HG03175 (cell line): ENCODE measurements at regions not wholly inside any gene's neighbourhood (a gene's known extent, or its start where the extent isn't known, plus 50 kb on each side); places are given as distances from the start of the nearest gene placed in this dataset.
"Not testable (repeated sequence)": the region's sequence is repeated elsewhere in the genome, so short reads cannot be mapped to it uniquely, and the experiment has no call there.

Experiments used
- ATAC-seq: cut with Tn5 transposase; IDR thresholded peaks from one replicate; pipeline ENCODE4 v1.9.1; 2021; ENCODE audit warnings: mild to moderate bottlenecking, moderate library complexity; ENCODE audit not compliant: unreplicated experiment

DNA sequence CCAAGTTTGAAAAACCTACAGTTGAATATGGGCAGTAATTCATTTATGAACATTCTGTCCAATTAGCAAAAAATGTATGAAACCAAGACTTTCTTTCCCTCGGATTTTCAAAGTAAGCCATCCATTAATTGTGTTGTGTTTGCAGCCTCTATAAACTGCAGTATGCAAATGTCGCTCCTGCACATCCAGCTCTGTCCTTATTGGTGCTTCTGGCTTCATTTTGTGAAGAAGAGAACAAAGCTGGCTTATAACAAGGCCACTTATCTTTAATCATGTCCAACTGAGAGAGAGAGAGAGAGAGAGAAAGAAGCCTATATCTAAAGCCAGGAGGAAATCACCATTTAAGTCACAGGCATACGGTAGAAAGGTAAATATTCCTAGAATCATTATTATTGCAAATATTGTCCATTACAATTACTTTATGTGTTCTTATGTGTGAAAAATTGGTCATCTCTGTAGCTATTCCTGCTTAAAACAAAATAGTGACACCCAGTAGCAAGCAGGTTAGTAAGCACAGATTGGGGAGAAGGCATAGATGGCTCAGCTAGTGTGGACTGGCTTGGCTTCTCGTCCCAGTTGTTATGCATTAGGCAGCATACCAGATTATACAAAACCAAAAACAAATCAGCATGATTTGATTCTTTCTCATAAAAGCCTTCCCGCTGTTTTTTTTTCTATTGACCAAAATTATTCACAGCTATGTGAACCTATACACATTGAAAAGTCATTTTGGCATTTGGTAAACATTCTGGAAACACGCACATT, 726.4 kb upstream of the SOX11 start:
- no peak for ATAC-seq

DNA sequence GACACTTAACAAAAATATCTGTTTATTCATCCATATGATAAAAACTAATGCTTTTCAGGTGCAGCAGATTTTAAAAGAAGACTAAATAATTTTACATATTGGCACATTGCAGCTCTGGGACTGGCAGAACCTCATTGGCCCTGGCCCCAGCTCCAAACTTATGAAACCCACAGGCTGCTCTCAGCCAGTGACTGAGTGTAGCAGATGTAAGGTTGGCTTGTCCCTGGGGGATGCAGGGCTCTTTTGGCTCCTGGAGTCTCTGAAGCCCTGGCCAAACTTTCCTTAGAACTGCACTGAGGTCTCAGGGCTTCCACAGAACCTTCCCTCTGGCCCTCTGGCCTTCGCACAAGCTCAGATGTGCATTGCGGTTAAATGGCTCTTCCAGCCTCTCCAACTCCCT, 725.0 kb upstream of the SOX11 start:
- ATAC-seq: no peak

DNA sequence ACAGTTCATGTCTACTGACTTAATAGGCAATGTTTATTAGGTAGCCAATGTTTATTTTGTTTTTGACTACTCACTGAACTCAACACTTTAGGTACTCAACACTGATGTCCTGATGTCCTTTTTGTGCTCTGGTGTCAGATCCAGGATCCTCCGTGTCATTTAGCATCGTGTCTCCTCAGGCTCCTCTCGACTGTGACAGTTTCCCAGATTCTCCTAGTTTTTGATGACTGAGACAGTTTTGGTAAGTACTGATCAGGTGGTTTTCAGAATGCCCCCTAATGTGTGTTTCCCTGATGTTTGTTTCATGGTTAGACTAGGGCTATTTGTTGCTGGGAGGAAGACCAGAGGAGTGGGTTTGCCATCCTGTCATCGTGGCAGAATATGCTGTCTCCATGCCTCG, 719.7 kb upstream of the SOX11 start:
- no peak for ATAC-seq

DNA sequence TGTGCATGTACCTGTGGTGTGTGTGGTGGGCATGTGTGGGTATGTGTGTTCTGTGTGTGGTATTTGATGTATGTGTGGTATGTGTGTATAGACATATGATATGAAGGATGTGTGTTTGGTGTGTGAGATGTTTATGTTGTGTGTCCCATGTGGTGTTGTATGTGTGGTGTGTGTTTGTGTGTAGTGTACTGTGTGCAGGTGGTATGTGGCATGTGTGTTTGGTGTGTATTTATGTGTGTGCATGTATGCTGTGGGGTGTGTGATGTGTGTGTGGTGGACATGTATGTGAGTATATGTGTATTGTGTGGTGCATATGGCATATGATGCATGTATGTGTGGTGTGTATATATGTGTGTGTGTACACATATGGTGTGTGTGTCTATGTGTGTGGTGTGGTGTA, 718.8 kb upstream of the SOX11 start:
- ATAC-seq: no peak

DNA sequence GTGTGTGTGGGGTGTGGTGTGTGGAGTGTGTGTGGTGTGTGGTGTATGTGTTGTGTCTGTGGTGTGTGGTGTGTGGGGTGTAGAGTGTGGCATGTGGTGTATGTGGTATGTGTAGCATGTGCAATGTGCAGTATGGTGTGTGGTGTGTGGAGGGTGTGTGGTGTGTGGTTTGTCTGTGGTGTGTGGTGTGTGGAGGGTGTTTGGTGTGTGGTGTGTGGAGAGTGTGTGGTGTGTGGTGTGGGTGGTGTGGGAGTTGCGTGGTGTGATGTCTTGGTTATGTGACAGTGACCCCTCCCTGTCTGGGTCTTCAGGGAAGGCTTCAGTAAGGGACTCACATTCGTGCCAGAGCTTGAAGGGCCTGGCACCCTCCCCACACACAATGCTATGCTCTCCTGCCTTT, 718.2 kb upstream of the SOX11 start:
- no peak for ATAC-seq

DNA sequence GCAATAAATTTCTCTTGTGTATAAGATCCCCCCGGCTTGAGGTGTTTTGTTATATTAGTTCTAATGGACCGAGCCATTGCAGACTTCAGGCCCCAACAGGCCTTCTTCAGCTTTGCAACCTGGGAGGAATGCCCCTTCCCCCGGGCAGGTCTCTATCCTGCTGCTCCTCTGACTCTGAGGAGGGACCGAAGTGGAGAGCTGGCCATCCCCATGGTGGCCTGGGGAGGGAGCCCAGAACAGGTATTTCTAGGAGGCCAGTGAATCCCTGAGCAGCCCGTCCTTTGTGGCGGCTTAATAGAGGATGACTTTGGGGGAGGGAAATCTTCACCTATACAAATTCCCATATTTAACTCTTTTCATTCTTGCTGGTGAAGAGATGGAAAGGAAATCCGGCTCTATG, 715.8 kb upstream of the SOX11 start:
- ATAC-seq: no peak

DNA sequence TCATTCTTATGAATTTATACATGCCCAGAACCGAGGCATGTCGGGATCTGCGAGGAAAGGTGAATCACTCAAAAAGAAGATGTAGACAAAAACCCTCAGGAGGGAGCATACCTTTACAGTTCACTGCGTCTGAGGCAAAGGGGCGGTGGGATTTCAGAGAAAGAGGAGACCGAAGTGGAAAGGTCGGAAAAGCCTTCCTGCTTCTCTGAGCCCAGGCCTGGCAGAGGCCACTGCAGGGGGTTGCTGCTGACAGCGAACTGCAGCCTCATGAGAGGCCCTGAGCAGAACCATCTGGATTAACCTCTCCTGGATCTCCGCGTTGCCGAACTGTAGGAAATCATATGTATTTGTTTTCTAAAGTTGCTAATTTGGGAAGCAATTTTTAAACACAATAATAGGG, 713.1 kb upstream of the SOX11 start:
- ATAC-seq: no peak

DNA sequence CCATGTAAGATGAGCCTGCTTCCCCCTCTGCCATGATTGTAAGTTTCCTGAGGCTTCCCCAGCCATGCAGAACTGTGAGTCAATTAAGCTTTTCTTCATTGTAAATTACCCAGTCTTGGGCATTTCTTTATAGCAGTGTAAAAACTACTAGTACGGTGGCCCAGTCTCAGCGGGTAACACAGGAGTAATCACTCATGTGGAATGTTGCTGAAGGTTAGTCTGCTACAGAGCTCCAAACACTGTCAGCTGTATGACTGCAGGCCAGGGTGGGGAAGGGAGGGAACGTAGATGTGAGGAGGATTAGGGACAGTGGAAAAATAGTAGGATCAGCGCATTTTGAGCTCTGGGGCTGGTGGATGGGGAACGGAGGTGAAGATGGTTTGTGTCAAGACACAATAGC, 711.2 kb upstream of the SOX11 start:
- no peak for ATAC-seq

DNA sequence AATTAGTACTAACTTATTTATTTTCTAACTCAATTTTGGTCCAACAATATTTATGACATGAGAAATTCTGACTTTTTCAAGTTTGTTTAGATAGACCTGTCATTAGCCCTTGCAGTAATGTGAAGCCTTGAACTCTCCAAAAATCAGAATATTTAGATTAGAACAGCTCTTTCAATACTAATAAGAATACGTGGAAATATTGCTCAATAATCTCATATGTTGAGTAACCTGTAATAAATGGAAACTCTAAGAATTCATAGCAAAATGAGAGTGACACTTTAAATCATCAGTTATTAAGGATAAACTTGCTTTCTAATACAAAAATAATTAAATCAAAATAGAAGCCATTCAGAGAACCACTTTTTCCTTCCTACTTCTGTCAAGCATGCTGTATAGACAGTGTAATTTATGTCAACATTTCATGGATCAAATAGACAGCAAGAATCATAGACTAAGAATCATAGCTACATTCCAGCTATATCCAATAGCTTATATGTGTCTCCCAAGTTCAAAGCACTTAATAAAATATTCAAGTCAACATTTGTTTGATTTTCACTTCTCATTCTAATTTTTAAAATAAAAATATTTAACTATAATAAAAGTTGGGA, 710.3 kb upstream of the SOX11 start:
- ATAC-seq: no peak

DNA sequence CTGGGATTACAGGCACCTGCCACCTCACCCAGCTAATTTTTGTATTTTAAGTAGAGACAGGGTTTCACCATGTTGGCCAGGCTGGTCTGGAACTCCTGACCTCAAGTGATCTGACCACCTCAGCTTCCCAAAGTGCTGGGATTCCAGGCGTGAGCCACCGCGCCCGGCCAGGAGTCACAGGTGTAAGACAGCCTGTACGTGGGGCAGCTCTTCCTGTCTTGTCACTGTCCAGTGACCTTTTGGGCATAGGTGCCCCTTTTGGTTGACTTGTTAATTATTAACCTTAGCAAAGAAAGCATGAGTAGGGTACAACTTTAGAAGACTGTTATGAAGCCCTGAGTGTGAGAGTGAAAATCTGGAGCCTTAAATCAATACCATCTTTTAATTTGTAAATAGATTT, 703.7 kb upstream of the SOX11 start:
- not testable (repeated sequence) for ATAC-seq

DNA sequence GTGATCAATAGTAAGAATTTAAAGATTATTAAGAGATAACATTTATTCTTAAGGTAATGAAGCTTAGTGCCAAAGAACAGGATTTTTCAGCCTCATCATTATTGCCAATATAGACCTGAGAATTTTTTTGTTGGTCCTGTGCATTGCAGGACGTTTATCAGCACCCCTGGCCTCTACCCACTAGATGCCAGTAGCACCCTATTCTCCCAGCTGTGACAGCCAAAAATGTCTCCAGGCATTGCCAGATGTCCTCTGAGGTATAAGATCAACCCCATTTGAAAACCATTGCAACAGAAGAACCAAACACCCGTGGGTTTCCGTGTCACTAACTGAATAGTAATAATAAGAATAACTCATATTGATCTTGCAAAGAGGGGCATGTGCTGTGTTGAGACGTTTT, 700.0 kb upstream of the SOX11 start:
- ATAC-seq: no peak

DNA sequence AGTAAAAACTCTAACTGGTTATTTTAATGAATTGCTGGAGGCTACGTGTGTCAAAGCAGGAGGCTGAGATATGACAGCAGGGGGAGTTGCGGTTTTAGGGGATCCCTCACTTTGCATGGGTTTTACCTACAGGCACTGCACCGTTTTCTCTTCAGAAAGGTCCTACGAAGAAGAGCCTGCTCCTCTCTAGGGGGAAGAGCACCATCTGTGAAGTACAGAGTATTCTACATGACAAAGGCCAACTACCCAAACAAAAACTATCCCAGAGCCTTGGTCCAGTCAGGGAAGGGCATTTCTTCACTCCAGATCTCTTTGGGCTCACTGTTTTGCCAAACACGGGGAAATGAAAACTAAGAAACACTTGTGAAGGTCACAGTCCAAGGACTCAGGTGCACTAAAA, 696.7 kb upstream of the SOX11 start:
- no peak for ATAC-seq

DNA sequence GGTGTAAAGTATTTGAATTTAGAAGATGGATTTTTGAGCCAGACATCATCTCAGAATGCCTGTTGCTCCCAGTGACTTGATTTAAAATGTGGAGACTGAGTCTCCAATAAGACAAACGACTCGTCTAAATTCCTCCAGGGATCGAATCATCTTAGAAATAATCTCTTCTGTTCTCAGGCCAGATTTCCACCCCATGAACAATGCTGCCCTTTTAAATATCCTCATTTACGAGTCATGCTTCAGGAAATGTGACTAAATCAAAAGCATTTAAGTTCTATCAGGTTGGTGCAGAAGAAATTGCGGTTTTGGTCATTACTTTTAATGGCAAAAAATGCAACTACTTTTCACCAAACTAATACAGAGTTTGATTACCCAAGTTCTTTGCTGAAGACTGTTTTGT, 684.6 kb upstream of the SOX11 start:
- no peak for ATAC-seq

DNA sequence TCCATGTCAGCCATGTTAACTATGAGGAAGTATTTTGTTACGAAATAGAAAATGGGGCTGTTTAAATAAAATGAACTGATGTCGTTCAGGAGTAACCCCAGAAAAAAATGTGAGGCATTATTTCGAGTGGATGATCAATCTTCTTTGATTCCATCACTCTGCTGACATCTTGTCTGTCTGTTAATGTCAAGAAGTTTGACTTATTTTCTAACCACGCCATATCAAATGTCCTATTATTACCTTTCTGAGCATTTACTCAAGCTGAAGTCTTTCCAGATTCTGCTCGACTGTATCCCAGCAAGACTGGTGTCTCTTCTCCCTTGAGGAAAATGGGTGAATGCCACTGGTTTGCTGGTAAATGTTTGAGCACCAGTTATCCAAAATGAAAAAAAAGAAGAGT, 672.9 kb upstream of the SOX11 start:
- ATAC-seq: no peak

DNA sequence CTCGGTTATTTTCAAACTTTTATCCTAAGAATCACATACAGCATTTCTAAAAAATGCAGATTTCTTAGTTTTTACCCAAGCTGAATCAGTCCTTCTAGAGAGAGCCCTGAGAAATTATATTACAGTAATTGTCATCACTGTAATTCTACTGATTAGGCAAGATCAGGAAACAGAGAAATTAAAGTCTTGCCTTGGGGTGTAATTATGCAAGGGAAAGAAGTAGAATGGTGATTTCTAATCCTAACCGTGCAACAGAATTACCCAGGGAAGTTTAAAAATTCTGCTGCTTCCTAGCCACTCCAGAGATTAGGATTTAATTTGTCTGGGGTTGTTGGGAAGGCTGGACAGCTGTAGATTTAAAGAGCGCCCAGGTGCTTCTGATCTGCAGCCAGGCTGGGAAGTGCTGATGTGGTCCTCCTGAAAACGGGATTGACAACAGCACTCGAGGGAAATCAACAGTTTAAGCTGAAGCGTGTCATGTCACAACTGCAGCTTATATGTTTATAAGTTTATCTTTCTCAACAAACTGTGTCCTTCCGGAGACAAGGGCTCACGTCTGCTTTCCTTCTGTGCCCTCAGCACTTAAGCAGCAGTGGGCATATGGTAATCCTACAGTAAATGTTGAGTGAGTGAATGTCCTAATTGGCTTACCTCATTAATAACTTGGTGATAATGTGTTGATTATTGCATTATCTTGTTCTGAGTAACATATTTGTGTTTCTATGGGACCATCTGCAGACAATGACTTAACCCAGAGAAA, 671.9 kb upstream of the SOX11 start:
- no peak for ATAC-seq

DNA sequence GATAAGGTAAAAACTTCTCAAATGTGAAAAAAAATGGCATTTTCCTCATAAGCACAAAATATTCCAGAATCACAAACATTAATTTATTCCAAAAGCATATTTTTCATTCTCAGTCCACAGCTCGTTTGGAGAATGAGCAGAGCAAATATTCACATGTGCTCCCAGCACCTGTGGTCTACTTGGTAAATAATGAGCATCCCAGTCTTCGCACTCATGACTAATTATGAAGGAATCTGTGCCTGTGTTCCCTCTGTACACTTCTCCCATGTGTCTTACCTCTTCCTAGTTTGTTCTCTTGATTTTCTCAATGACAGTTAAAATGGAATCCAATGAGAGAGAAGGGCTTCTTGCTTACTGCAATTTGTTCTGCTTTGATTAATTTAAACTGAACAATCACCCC, 671.0 kb upstream of the SOX11 start:
- ATAC-seq: no peak

DNA sequence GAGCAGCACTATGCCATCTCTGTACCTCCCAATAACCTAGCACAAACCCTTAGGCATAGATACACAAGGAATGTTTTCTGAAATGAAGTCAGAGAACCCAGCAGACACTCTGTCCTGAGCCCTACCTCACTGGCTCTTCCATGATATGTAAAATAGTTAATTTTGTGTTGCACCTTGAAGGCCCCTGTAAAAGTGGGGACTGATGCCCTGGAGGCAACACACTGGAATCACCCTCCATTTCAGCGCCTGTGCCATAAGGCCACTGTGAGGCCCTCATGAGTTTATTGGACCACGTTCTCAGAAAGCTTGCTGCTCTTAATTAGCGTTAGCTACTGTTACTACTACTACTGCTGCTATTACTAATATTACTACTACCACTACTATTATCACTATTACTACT, 670.1 kb upstream of the SOX11 start:
- no peak for ATAC-seq

DNA sequence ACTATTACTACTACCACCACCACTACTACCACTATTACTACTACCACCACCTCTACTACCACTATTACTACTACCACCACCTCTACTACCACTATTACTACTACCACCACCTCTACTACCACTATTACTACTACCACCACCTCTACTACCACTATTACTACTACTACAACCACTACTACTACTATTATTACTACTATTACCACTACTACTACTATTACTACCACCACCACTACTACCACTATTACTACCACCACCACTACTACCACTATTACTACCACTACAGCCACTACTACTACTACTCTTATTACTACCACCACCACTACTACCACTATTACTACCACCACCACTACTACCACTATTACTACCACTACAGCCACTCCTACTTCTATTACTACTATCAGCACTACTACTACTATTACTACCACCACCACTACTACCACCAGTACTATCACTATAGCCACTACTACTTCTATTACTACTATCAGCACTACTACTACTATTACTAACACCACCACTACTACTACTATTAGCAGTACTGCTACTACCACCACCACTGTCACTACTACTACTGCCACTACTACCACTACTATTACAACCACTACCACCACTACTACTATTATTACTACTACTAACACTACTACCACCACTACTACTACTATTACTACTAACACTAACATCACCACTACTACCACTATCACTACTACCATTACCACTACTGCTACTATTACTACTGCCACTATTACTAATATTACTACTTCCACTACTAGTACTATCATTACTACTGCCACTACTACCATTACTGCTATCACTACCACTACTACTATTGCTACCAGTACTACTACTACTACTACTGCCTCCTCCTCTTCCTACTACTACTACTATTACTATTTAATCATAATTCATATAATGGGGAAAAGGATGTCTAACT, 669.2 kb upstream of the SOX11 start:
- ATAC-seq: not testable (repeated sequence)

DNA sequence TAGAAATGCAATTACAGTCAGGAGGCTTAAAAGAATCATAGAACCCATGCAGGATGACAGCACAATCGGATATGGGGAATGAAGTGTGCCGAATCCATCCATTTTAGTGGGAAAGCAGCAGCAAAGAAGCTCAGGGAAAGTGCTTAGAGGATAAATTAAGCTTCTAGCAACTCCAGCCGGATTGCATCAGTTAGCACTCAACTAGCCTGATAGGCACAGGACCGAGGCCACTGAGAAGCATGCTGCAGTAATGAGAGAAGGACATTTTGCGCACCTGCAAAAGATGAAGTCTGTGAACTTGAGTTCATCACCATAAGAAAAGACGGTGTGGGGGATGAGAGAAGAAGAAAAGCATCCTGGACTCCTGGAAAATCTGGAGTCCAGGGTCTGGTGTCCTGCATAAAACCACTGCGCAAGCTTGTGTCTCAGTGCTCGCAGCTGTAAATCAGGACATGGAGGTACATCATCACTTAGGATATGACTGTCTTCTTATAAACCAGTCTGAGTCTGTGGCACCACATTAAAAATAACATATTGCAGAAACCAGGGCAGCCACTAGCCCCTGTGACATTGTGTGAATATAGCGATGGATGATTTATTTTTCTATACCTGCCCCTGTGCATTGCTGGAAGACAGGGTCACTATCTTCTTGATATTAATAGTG, 665.5 kb upstream of the SOX11 start:
- no peak for ATAC-seq

DNA sequence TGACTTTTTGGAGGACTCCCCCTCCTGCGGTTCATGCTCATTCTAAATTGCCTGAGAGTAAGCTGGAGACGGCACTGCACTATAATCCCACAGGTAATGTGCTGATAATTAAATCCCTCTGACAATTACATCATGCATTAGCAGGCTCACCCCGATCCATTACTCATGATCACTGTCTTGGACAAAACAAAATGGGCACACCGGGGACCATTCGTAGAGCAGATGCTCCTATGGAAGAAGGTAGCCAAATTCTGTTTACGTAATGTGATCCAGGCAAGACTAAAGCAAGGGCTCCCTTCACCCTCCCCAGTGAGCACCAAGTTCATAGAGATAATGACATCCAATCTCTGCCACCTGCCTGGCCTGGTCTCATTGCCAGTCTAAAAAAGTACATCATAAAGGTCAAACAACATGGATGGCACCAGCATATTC, 657.1 kb upstream of the SOX11 start:
- ATAC-seq: no peak

DNA sequence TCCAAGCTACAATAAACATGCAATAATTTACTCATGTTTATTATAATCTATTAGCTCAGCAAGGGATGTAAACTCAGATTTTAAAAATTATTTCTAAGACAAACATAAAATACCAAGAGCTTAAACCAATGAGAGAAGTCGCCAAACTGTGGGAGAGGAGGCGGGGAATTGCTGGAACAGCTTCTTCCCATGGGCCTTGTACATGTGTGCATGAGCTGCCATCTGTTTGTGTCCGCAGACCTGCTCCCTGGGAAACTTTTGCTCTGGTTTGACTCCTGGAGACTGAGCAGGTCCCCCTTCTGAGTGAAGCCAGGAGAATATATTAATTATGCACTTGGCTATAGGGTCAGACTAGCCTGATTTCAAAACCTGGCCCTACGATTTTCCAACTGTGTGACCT, 655.9 kb upstream of the SOX11 start:
- no peak for ATAC-seq
